Tibial nerve (tissue), 4 donors: ENCODE measurements at regions not wholly inside any gene's neighbourhood (a gene's known extent, or its start where the extent isn't known, plus 50 kb on each side); places are given as distances from the start of the nearest gene placed in this dataset.

Source experiments
- CTCF ChIP-seq, 5 experiments: fragments of 200-600 bp in 3 of 5; fragments of 450-650 bp in 2 of 5; sonication (generic) in 3 of 5; IDR thresholded peaks; one replicate each; pipeline ENCODE4 v1.5.1; 2016 to 2019; ENCODE audit warnings: antibody characterized with exemption in 5 of 5, mild to moderate bottlenecking in 3 of 5, moderate library complexity in 2 of 5
- EP300 ChIP-seq, 2 donors: sonication (generic); formaldehyde crosslinking; IDR thresholded peaks; one replicate each; pipeline ENCODE4 v1.6.1; 2017; ENCODE audit warnings: antibody characterized with exemption in 2 of 2, mild to moderate bottlenecking in 1 of 2
- POLR2A ChIP-seq, 2 donors: fragments of 450-650 bp; IDR thresholded peaks; one replicate each; pipeline ENCODE4 v1.6.1; 2017; ENCODE audit warnings: antibody characterized with exemption in 2 of 2, mild to moderate bottlenecking in 2 of 2, moderate library complexity in 2 of 2

DNA sequence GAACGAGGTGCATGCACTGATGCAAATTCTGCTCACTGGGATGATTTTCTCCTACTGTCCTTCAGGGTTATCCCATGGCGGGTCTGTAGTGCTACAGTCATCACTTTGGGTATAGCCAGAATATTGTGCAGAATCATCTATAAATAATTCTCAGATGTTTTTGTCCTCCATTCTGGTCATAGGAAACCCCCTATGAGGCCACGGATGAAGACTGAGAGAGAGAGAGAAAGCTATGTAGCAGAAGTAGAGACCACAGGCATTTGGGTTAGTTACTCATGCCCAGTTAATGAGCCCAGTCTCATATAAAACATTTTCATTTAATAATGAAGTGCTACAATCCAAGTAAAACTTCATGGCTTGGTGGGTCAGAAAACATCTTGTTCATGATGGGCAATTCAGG lies 145.1 kb upstream of the PLN start:
- no peak for TF ChIP-seq CTCF (IDR thresholded peaks at IDR 0.05)
- no peak for TF ChIP-seq POLR2A (IDR thresholded peaks at IDR 0.05)
- TF ChIP-seq EP300 (IDR thresholded peaks at IDR 0.05), result no peak
